Astrocyte (in vitro differentiated cells and primary cell): ENCODE measurements at regions not wholly inside any gene's neighbourhood (a gene's known extent, or its start where the extent isn't known, plus 50 kb on each side); places are given as distances from the start of the nearest gene placed in this dataset.
"Not testable (repeated sequence)": the region's sequence is repeated elsewhere in the genome, so short reads cannot be mapped to it uniquely, and the experiment has no call there.

Experiments
- DNase-seq: peaks from one replicate; pipeline ENCODE4 v3.0.0-alpha.2; 2010; ENCODE audit warnings: low read depth
- FAIRE-seq: peaks from 2 replicates; lab custom pipeline; 2011; peaks lifted over from hg19 to GRCh38; lab: Jason Lieb, UNC
- H2AFZ ChIP-seq: 2 replicates; pipeline ENCODE4 v1.6.0; 2012; ENCODE audit warnings: low read depth, low read length, inconsistent platforms
- H3K27ac ChIP-seq: 2 replicates; pipeline ENCODE4 v1.5.1; 2011; ENCODE audit warnings: low read depth, low read length, inconsistent platforms
- H3K27me3 ChIP-seq: 2 replicates; pipeline ENCODE4 v1.6.0; 2011; ENCODE audit warnings: low read length, inconsistent platforms; ENCODE audit not compliant: insufficient read depth
- H3K36me3 ChIP-seq: 2 replicates; pipeline ENCODE4 v1.5.1; 2011; ENCODE audit warnings: low read length, inconsistent platforms; ENCODE audit not compliant: insufficient read depth
- H3K4me1 ChIP-seq: 2 replicates; pipeline ENCODE4 v1.5.1; 2011; ENCODE audit warnings: low read length, inconsistent platforms; ENCODE audit not compliant: insufficient read depth
- H3K4me2 ChIP-seq: 2 replicates; pipeline ENCODE4 v1.6.0; 2012; ENCODE audit warnings: low read length, inconsistent platforms
- H3K4me3 ChIP-seq: 2 replicates; pipeline ENCODE4 v1.5.1; 2011; ENCODE audit warnings: low read depth, mild to moderate bottlenecking, low read length, inconsistent platforms; ENCODE audit not compliant: insufficient read depth
- H3K79me2 ChIP-seq: 2 replicates; pipeline ENCODE4 v1.6.0; 2012; ENCODE audit warnings: mild to moderate bottlenecking, low read length, inconsistent platforms; ENCODE audit not compliant: insufficient read depth
- H3K9ac ChIP-seq: 2 replicates; pipeline ENCODE4 v1.6.0; 2012; ENCODE audit warnings: mild to moderate bottlenecking, low read length, inconsistent platforms
- H3K9me3 ChIP-seq: 2 replicates; pipeline ENCODE4 v1.5.1; 2012; ENCODE audit warnings: low read depth, mild to moderate bottlenecking, low read length, inconsistent platforms; ENCODE audit not compliant: insufficient read depth
- H4K20me1 ChIP-seq: 2 replicates; pipeline ENCODE4 v1.6.0; 2012; ENCODE audit warnings: low read length, inconsistent platforms; ENCODE audit not compliant: insufficient read depth
- H3K27ac Mint-ChIP-seq: one replicate; pipeline ENCODE4 v1.8.0; 2021; ENCODE audit warnings: mild to moderate bottlenecking, mixed read lengths; ENCODE audit not compliant: unreplicated experiment
- H3K27me3 Mint-ChIP-seq: one replicate; pipeline ENCODE4 v1.8.0; 2021; ENCODE audit warnings: low read depth, mixed read lengths; ENCODE audit not compliant: unreplicated experiment
- H3K36me3 Mint-ChIP-seq: one replicate; pipeline ENCODE4 v1.8.0; 2021; ENCODE audit warnings: low read depth, mixed read lengths; ENCODE audit not compliant: unreplicated experiment
- H3K4me1 Mint-ChIP-seq: one replicate; pipeline ENCODE4 v1.8.0; 2021; ENCODE audit warnings: low read depth, mixed read lengths; ENCODE audit not compliant: unreplicated experiment
- H3K4me3 Mint-ChIP-seq: one replicate; pipeline ENCODE4 v1.8.0; 2021; ENCODE audit warnings: mild to moderate bottlenecking, moderate library complexity, mixed read lengths; ENCODE audit not compliant: unreplicated experiment
- H3K9me3 Mint-ChIP-seq: one replicate; pipeline ENCODE4 v1.8.0; 2021; ENCODE audit warnings: mild to moderate bottlenecking, mixed read lengths; ENCODE audit not compliant: unreplicated experiment
- EZH2 ChIP-seq: IDR thresholded peaks from 2 replicates; pipeline ENCODE4 v1.6.1; 2012; ENCODE audit warnings: mild to moderate bottlenecking, low read length, inconsistent platforms; ENCODE audit not compliant: insufficient read depth
- TF ChIP-seq, protein P1 (sequence below): IDR thresholded peaks from 2 replicates; pipeline ENCODE4 v1.5.1; 2011; ENCODE audit warnings: low read depth, mild to moderate bottlenecking, inconsistent platforms, low read length, moderate library complexity; ENCODE audit not compliant: insufficient read depth

DNA sequence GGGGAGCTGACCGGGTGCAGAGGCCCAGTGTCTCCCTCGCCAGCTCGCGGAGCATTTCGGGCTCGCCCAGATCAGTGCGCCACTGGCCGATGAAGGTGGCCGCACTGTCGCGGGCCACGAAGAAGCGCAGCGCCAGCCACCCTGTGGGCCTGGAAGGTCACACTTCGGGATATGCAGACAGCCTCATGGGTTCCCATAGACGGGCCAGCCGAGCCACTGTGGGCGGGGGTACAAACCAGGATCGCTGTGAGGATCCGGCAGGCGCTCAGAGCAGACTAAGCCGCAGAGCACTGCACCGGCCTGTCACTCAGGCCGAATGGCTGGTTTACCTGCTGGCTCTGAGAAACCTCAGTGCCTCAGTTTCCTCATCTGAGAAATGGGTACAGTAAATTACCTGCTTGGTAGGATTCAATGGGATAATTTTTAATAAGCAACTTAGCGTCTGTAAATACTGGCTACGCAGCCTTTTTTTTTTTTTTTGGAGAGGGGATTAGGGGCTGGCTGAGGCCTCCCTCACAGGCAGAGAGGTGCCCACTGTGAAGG lies 64.0 kb upstream of the IGFBPL1 start:
- H4K20me1 ChIP-seq: no peaks in the 10 kb centered on the region
- no peaks in the 10 kb centered on the region for H3K9me3 ChIP-seq
- H2AFZ ChIP-seq: no peak overlapping the region
- H3K79me2 ChIP-seq: no peaks in the 10 kb centered on the region
- no peak overlapping the region for H3K4me2 ChIP-seq
- no peak overlapping the region for H3K27ac Mint-ChIP-seq
- H3K4me1 ChIP-seq: no peaks in the 10 kb centered on the region
- no peaks in the 10 kb centered on the region for H3K36me3 ChIP-seq
- H3K36me3 Mint-ChIP-seq: peaks cover 6% of the 10 kb centered on the region
- H3K27me3 ChIP-seq: peaks cover 4% of the 10 kb centered on the region
- no peak overlapping the region for H3K9ac ChIP-seq
- FAIRE-seq (no peak), DNase-seq (no peak)
- no peaks in the 10 kb centered on the region for H3K9me3 Mint-ChIP-seq
- TF ChIP-seq EZH2: no peak
- TF ChIP-seq, protein P1, sequence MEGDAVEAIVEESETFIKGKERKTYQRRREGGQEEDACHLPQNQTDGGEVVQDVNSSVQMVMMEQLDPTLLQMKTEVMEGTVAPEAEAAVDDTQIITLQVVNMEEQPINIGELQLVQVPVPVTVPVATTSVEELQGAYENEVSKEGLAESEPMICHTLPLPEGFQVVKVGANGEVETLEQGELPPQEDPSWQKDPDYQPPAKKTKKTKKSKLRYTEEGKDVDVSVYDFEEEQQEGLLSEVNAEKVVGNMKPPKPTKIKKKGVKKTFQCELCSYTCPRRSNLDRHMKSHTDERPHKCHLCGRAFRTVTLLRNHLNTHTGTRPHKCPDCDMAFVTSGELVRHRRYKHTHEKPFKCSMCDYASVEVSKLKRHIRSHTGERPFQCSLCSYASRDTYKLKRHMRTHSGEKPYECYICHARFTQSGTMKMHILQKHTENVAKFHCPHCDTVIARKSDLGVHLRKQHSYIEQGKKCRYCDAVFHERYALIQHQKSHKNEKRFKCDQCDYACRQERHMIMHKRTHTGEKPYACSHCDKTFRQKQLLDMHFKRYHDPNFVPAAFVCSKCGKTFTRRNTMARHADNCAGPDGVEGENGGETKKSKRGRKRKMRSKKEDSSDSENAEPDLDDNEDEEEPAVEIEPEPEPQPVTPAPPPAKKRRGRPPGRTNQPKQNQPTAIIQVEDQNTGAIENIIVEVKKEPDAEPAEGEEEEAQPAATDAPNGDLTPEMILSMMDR: no peak
- H3K4me1 Mint-ChIP-seq: peaks cover 7% of the 10 kb centered on the region
- H3K4me3 Mint-ChIP-seq: no peak overlapping the region
- peaks cover 5% of the 10 kb centered on the region for H3K27me3 Mint-ChIP-seq
- no peak overlapping the region for H3K4me3 ChIP-seq
- no peak overlapping the region for H3K27ac ChIP-seq

DNA sequence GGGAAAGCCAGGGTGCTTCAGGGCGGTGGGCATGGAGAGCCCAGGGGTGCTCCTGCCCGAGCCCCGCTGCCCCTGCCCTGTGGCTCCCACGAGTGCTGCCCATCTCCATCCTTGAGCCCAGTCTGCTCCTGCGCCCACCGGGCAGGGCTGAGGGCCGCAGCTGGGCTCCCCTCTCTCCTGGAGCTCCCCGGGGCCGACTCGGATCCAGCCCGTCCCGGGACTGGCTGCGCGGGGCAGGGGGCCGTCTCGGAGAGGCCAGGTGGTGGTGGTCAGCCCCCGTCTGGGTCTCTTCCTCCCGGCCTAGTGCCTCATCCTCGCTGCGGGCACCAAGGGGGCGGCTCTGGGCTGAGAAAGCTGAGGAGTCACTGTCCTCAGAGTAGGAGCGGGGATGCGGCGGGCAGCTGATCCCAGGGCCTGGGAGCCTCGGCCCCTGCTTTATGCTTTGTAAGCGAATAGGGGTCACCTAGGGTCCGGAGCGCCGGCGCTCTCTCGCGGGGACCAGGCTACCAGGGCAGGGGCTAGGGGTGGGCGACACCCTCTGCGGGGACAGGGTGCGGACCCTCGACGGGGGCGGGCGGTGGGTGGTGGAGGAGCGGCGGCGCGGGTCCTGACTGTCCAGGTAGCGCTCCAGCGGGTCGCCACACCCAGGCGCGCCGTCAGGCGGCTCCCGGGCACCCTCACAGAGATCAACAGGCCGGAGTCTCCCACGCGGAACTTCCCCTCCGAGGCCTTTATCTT lies 63.3 kb upstream of the IGFBPL1 start:
- H3K36me3 Mint-ChIP-seq, H2AFZ ChIP-seq, H3K27ac Mint-ChIP-seq, FAIRE-seq, H4K20me1 ChIP-seq, H3K4me3 ChIP-seq, H3K9ac ChIP-seq, H3K9me3 Mint-ChIP-seq, H3K4me1 Mint-ChIP-seq, H3K79me2 ChIP-seq, H3K9me3 ChIP-seq, H3K4me1 ChIP-seq, H3K36me3 ChIP-seq, H3K27me3 ChIP-seq, H3K27ac ChIP-seq, H3K4me2 ChIP-seq, H3K4me3 Mint-ChIP-seq, H3K27me3 Mint-ChIP-seq, DNase-seq: not testable (repeated sequence)

DNA sequence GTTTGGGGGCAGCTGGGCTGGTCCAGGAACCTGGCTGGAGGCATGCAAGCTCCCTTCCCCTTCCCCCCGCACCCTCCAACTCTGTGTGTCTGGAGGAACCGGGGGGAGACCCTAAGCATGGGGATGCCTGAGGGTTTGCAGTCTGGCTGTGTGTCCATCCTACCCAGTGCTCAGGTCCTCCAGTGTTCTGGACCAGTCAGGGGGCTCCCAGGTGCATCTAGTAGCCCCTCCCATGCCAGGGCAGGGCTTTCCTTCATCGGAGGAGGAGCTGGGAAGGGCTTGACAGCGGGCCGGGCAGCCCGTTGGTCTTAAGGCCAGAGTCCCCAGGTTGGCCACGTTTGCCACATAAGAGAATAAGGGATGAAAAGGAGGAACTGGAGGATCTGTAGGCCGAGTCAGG lies 62.6 kb upstream of the IGFBPL1 start:
- Mint-ChIP-seq H3K27ac (no peak overlapping the region), H3K27me3 (peaks cover 4% of the 10 kb centered on the region), H3K4me3 (no peak overlapping the region), H3K9me3 (no peaks in the 10 kb centered on the region), H3K4me1 (peaks cover 7% of the 10 kb centered on the region), H3K36me3 (peaks cover 5% of the 10 kb centered on the region)
- no peaks in the 10 kb centered on the region for H4K20me1 ChIP-seq
- no peaks in the 10 kb centered on the region for H3K79me2 ChIP-seq
- no peak overlapping the region for H3K4me2 ChIP-seq
- FAIRE-seq: no peak
- no peak overlapping the region for H2AFZ ChIP-seq
- no peak overlapping the region for H3K27ac ChIP-seq
- no peak overlapping the region for H3K9ac ChIP-seq
- H3K36me3 ChIP-seq: no peaks in the 10 kb centered on the region
- no peaks in the 10 kb centered on the region for H3K4me1 ChIP-seq
- H3K27me3 ChIP-seq: peaks cover 4% of the 10 kb centered on the region
- no peak overlapping the region for H3K4me3 ChIP-seq
- DNase-seq: no peak
- TF ChIP-seq, protein P1: no peak
- TF ChIP-seq EZH2: no peak
- no peaks in the 10 kb centered on the region for H3K9me3 ChIP-seq
